ENCODE measurements at regions not wholly inside any gene's neighbourhood (a gene's known extent, or its start where the extent isn't known, plus 50 kb on each side); places are given as distances from the start of the nearest gene placed in this dataset.

DNA sequence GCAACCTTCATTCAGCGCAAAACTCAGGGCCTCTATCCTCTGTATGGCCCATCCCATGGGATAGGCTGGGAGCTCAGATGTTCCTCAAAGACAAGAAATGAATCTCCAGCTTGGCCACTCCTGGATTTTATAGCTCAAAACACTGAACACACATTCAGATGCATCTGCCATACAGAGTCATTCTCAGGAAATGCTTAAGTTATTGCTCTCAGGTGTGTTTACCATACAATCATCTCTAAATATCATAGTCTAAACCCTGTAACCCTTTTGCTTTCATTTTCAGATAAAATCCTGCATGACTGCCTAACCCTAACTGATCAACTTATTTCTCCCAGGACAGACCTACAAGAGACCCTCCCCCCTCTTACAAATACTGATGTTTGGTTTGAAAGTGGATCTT lies 140.9 kb upstream of the FMR1 start:
- Histone ChIP-seq H3K4me1 (ENCODE audit: control insufficient read depth, insufficient read depth, low read length) (no peaks in the 10 kb centered on the region), H3K36me3 (ENCODE audit: control insufficient read depth, insufficient read depth, low read length) (no peaks in the 10 kb centered on the region), H3K9ac (ENCODE audit: extremely low read depth, low read length, poor library complexity, severe bottlenecking) (no peak overlapping the region), H3K4me3 (ENCODE audit: low read length) (no peak overlapping the region), H3K27ac (ENCODE audit: low read depth, low read length) (no peak overlapping the region), H3K27me3 (ENCODE audit: control insufficient read depth, insufficient read depth, low read length, poor library complexity, severe bottlenecking) (no peaks in the 10 kb centered on the region), H3K9me3 (ENCODE audit: control insufficient read depth, low read length) (no peaks in the 10 kb centered on the region)
- no peak overlapping the region for H3K4me3 Mint-ChIP-seq
- no peaks in the 10 kb centered on the region for H3K4me1 Mint-ChIP-seq
- 91% methylated on average over 1 of the region's 1 CpG; no CpG with 5 or more reads in 1 of the 2 experiments for WGBS, 2 experiments (ENCODE audit: insufficient coverage in 1 of 2, insufficient read length in 1 of 2)
- DNase-seq = no peak
- TF ChIP-seq, protein P1, sequence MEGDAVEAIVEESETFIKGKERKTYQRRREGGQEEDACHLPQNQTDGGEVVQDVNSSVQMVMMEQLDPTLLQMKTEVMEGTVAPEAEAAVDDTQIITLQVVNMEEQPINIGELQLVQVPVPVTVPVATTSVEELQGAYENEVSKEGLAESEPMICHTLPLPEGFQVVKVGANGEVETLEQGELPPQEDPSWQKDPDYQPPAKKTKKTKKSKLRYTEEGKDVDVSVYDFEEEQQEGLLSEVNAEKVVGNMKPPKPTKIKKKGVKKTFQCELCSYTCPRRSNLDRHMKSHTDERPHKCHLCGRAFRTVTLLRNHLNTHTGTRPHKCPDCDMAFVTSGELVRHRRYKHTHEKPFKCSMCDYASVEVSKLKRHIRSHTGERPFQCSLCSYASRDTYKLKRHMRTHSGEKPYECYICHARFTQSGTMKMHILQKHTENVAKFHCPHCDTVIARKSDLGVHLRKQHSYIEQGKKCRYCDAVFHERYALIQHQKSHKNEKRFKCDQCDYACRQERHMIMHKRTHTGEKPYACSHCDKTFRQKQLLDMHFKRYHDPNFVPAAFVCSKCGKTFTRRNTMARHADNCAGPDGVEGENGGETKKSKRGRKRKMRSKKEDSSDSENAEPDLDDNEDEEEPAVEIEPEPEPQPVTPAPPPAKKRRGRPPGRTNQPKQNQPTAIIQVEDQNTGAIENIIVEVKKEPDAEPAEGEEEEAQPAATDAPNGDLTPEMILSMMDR (conservative IDR thresholded peaks at IDR 0.05) = no peak
- H3K9me3 Mint-ChIP-seq = peaks cover 46% of the 10 kb centered on the region
- peaks cover 4% of the 10 kb centered on the region for H3K27me3 Mint-ChIP-seq (ENCODE audit: insufficient read depth)
- H3K36me3 Mint-ChIP-seq (ENCODE audit: low read depth) = no peaks in the 10 kb centered on the region
- no peak overlapping the region for H3K27ac Mint-ChIP-seq

- Histone ChIP-seq H3K4me3 (ENCODE audit: low read length) (no peak overlapping the region), H3K36me3 (ENCODE audit: control insufficient read depth, insufficient read depth, low read length) (no peaks in the 10 kb centered on the region), H3K9me3 (ENCODE audit: control insufficient read depth, low read length) (no peaks in the 10 kb centered on the region), H3K27me3 (ENCODE audit: control insufficient read depth, insufficient read depth, low read length, poor library complexity, severe bottlenecking) (no peaks in the 10 kb centered on the region), H3K9ac (ENCODE audit: extremely low read depth, low read length, poor library complexity, severe bottlenecking) (no peak overlapping the region), H3K4me1 (ENCODE audit: control insufficient read depth, insufficient read depth, low read length) (no peaks in the 10 kb centered on the region), H3K27ac (ENCODE audit: low read depth, low read length) (no peak overlapping the region)
- DNase-seq = no peak
- H3K27ac Mint-ChIP-seq = no peak overlapping the region
- no peak overlapping the region for H3K4me3 Mint-ChIP-seq
- H3K27me3 Mint-ChIP-seq (ENCODE audit: insufficient read depth) = peaks cover 11% of the 10 kb centered on the region
- H3K4me1 Mint-ChIP-seq = no peaks in the 10 kb centered on the region
- no peaks in the 10 kb centered on the region for H3K36me3 Mint-ChIP-seq (ENCODE audit: low read depth)
- H3K9me3 Mint-ChIP-seq = peaks cover 64% of the 10 kb centered on the region
- TF ChIP-seq, protein P1 (conservative IDR thresholded peaks at IDR 0.05) = no peak
- 86% methylated on average over 1 of the region's 1 CpG; no CpG with 5 or more reads in 1 of the 2 experiments for WGBS, 2 experiments (ENCODE audit: insufficient coverage in 1 of 2, insufficient read length in 1 of 2)
Observed at GRCh38 chrX:147776988-147777387, 134.7 kb upstream of the FMR1 start.

DNA sequence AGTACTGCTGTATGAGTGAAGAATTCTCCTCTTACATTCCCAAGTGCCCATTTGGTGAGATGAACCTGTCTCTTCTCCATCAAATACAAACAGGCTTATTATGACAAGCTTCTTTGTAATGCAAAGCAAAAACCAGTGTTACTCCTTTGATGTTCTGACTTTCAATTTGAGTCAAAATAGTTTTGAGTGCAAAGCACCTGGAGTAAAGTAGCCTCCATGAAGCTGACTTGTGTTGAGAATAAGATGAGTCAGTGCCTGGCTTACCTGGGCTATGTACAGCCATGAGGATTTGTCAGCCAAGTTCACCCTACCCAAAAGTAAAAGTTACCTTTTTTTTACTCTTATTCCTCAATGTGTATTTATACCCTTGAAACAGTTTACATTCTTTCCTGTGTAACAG lies 132.5 kb upstream of the FMR1 start:
- Mint-ChIP-seq H3K9me3 (peaks cover 60% of the 10 kb centered on the region), H3K4me3 (no peak overlapping the region), H3K27me3 (ENCODE audit: insufficient read depth) (peaks cover 13% of the 10 kb centered on the region), H3K36me3 (ENCODE audit: low read depth) (no peaks in the 10 kb centered on the region), H3K4me1 (no peaks in the 10 kb centered on the region), H3K27ac (no peak overlapping the region)
- H3K27me3 ChIP-seq (ENCODE audit: control insufficient read depth, insufficient read depth, low read length, poor library complexity, severe bottlenecking) = no peaks in the 10 kb centered on the region
- H3K4me3 ChIP-seq (ENCODE audit: low read length) = no peak overlapping the region
- no peaks in the 10 kb centered on the region for H3K9me3 ChIP-seq (ENCODE audit: control insufficient read depth, low read length)
- no peak for DNase-seq
- H3K36me3 ChIP-seq (ENCODE audit: control insufficient read depth, insufficient read depth, low read length) = no peaks in the 10 kb centered on the region
- no peak overlapping the region for H3K9ac ChIP-seq (ENCODE audit: extremely low read depth, low read length, poor library complexity, severe bottlenecking)
- no peak overlapping the region for H3K27ac ChIP-seq (ENCODE audit: low read depth, low read length)
- no peaks in the 10 kb centered on the region for H3K4me1 ChIP-seq (ENCODE audit: control insufficient read depth, insufficient read depth, low read length)
- TF ChIP-seq, protein P1 (conservative IDR thresholded peaks at IDR 0.05) = no peak
